Tibial nerve (tissue), 3 donors: ENCODE measurements at regions not wholly inside any gene's neighbourhood (a gene's known extent, or its start where the extent isn't known, plus 50 kb on each side); places are given as distances from the start of the nearest gene placed in this dataset.

ENCODE experiments used
- CTCF ChIP-seq, 5 experiments: fragments of 200-600 bp in 3 of 5; fragments of 450-650 bp in 2 of 5; sonication (generic) in 3 of 5; IDR thresholded peaks; one replicate each; pipeline ENCODE4 v1.5.1; 2016 to 2019; ENCODE audit warnings: antibody characterized with exemption in 5 of 5, mild to moderate bottlenecking in 3 of 5, moderate library complexity in 2 of 5
- POLR2A ChIP-seq, 2 donors: fragments of 450-650 bp; IDR thresholded peaks; one replicate each; pipeline ENCODE4 v1.6.1; 2017; ENCODE audit warnings: antibody characterized with exemption in 2 of 2, mild to moderate bottlenecking in 2 of 2, moderate library complexity in 2 of 2

- TF ChIP-seq POLR2A (IDR thresholded peaks at IDR 0.05) (no peak), CTCF (IDR thresholded peaks at IDR 0.05) (no peak)
These were observed 164.2 kb downstream of the FOXO1 start for GRCh38 chr13:40502236-40502635.
